ENCODE measurements at regions not wholly inside any gene's neighbourhood (a gene's known extent, or its start where the extent isn't known, plus 50 kb on each side); places are given as distances from the start of the nearest gene placed in this dataset.
"Not testable (repeated sequence)": the region's sequence is repeated elsewhere in the genome, so short reads cannot be mapped to it uniquely, and the experiment has no call there.

DNA sequence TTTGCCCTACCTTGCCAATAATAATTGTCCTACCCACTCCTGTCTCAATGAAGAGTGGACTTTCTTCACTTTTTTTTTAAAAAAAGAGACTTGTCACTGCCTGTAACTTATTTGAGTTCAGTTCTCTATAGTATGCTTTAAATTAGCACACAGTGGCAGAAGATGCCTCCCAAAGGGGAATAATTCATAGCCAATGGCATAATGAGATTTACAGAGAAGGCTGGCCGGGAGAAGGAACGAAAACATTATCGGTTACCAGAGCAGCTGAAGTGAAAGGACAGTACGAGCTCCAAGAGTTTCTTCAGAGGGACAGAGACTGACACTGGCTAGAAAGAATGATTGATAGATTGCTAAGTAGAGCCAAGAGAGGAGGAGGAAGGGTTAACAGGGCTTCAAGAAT, 356.3 kb downstream of the EMP1 start:
- no peak for DNase-seq

DNA sequence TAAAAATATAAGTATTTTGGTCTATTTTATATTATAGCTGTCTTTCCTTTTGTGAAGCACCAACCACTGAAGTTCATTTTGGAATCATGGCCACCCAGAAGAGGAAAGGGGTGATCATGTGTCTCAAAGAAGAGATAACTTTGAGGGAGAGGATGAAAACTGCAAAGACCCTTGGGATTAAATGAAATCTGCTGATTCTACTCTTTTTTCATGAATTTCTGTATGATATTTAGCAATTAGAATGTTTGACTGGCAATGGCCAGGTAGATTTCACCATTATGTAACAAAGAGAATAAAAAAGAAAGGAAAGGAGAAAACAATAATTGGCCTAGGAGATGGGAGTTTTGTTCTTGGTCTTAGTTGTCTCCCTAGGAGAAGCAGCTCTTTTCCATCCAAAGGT, 350.8 kb downstream of the EMP1 start:
- no peak for DNase-seq

DNA sequence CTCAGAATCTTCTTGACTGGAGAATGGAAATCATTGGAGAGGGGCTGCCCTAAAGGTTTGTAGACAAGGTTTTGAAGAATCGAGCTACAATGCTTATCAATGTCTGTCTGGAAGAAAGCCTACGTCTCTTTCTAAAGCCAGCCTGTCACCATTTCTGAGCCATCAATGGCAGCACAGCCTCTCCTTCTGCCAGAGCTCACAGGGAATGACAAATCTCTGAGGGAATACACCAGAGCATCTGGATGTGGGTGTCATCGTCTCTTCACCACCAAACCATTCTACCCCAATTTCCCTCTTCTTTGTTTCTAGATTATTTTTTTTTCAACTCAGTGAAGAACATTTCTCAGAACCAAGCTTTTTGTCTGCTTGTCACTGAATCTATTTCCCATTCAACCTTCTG, 349.7 kb downstream of the EMP1 start:
- no peak for DNase-seq

DNA sequence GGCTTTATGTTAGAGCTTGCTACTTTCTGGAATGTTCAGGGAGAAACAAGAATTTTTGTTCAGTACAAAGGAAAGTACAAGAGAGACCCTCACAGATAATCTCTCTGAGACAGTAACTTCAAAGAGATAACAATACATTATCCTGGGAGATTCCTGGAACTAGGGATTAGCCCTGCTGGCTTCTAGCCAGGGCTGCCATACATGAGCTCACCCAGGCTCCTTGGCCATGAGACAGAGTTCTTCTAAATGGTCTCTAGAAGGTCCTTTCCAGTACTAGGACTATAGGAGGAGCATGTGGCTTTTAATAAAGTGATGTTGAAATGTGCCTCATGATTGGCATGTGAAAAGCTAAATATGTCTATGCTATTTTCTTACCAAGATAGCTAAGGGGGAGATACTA, 342.5 kb downstream of the EMP1 start:
- DNase-seq = no peak

DNA sequence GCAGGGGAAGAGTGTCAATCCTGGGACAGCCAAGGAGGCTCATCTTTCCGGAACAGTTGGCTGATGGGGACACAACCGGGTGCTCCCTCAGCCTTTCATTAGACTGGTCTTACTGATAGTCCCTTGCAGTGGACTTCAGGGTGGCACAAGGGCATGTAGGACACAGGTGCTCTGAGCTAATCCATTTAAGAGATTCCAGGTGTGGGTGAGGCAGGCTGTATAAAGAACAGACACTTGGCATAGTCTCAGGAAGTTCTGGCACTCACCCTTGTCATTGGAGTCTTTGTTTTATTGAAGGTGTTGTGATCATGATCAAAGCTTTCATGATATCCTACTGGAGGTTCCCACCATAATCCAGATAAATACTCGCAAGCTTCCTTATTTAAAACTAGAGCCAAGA, 341.6 kb downstream of the EMP1 start:
- no peak for DNase-seq

DNA sequence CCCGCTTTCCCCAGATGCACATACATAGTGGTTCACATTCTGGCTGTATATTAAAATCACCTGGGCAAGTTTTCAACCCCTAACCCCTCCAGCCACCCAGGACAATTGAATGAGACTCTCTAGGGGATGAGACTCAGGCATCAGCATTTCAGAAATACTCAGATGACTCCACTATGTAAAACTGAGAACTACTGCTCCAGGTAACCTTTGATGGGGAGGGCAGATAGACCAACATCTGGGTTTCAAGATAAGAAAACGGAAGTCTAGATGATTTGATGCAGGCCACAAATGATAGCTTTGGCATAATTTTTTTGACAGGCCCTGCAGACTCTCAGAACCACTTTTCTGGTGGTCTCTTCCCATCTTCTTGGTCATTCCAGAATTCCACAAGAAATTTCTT, 341.1 kb downstream of the EMP1 start:
- no peak for DNase-seq

DNA sequence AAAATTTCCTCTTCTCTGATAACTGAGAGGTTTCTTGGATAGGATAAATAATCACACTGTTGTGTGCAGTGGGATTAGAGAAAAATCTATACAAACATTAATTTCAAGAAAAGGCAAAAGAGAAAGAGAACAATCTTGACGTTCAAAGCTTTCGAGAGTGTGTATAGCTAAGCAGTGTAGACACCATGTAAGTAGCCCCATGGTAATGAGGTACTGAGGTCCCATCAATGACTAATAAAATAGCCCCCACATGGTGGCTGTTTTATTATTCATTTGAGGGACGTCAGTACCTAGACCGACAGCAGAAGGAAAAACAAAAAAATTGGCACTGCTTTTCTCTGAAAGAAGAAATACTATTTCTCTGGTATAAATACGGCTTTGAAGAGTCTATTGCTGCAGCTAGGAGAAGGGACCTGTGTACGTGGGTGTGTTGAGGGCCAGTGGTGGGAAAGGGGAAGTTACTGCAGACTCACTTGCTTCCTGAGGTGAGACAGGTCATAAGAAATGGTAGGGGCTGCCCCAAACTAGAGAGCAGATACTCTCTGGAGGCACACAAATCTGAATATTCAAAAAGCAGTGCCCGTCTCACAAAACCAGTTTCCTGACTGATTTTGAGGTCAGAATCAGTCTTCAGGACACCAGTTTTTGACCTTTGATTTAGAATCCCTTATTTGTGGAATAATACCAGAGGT, 339.8 kb downstream of the EMP1 start:
- no peak for DNase-seq

DNA sequence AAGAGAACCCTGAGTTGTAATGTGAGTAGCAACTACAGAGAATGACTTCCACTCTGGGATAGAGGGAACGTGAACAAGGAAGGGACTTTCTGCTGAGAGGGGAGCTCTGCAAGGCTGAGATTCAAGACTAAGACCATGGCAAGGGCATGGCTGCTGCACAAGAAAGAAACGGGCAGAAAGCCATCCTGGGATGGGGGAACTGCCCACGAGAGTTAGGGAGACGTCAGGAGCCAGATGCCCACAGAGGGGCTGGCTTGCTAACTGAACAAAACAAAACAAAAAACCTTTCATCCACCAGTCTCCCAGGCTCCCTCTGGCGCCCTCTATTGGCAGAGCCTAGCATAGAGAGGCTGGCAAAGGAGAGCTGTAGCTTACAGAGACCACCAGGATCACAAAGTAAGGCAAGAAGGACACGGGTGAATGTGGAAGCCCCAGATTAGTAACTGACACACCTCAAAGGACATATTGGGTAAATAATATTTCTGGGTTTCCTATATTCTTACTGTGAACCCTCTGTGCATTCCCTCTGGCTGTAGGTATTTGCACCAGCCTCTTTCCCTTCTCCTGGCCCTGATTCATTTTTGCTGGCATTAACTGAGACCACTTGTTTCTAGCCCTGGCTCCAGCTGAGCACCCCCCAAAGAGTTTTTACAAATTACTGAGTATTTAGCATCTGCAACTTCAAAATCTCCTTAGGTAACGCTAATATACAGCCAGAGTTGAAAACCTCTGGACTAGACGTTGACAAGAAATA, 338.3 kb downstream of the EMP1 start:
- peak; percentile 82 for DNase-seq

DNA sequence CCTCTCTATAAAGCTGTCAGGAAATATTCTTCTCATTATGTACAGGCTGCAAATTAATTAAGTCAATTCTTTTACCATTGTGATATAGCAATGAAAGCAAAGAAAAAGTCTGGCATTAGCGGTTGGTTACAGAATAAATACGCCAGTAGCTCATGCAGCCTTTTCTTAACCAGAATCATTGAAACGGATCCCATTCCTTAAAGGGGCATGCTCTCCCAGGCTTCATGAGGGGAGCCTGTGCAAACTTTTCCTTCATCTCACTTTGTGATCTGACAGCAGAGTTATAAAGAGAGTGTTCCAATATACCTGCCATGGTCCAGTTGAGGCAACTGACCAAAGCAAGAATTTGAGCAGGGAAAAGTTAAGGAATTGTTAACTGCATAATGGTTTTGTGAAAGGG, 337.7 kb downstream of the EMP1 start:
- DNase-seq = peak; percentile 12

DNA sequence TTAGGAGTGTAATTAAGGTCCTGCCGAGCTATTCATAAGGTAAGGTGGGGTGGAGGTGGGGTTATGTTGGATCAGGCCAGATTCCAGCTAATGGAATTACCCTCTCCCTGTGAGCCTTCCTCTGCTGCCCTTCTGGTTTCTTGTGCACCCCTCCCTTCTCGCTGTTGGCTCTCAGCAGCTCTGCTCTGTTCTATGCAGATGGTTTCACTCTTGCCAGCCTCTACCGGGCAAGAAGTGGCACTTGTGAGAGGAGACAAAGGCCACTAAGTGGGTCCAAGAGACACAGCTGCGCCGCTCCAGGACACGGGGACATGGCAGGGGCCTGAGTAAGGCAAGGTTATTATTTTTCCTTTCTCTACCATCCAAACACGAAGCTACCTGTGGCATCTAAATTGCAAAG, 334.4 kb downstream of the EMP1 start:
- no peak for DNase-seq

DNA sequence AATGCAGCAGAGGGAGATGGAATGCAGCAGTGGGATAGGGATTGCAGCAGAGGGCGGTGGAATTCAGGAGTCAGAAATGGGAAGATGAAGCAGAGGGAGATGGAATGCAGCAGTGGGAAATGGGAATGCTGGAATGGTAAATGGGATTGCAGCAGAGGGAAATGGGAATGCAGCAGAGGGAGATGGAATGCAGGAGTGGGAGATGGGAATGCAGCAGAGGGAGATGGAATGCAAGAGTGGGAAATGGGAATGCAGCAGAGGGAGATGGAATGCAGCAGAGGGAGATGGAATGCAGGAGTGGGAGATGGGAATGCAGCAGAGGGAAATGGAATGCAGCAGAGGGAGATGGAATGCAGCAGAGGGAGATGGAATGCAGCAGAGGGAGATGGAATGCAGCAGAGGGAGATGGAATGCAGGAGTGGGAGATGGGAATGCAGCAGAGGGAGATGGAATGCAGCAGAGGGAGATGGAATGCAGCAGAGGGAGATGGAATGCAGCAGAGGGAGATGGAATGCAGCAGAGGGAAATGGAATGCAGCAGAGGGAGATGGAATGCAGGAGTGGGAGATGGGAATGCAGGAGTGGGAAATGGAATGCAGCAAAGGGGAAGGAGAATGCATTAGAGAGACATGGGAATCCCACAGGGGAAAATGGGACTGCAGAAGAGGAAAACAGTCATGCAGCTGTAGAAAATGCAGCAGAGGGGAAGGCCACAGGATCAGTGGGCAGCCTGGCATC, 329.8 kb downstream of the EMP1 start:
- DNase-seq = not testable (repeated sequence)

DNA sequence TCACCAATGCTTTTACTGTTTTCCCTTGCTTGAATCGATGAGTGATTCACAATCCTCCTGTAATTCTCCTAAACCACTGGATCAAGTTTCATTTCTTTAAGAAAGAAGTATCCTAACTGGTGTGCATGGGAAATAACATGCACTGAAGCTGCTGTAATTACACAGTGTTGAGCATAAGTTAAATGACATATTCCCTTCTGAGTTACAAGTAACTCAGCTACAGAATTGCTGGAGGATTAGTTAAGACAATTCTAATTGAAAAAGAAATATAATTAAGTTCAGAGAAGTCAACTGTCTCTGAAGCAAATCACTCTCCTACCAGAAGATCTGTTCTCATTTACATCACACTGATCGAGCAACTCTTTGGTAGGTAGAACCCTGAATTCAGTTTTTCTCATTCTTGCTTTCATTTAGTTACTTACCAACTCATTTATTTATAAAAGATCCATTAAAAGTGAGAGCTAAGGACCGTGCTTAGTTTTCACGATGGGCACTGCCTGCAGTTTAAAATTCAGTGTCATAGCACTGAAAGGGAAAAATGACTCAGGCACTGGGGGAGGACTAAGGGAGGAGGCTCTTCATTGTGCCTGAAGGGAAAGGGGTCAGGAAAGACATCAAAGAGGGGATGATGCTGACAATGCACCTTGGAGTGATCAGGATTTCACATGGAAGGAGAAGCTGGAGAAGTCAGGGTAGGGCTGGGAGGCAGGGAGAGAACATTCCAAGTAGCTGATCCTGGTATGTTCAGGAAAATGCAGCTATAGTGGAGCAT, 327.2 kb downstream of the EMP1 start:
- DNase-seq = no peak

DNA sequence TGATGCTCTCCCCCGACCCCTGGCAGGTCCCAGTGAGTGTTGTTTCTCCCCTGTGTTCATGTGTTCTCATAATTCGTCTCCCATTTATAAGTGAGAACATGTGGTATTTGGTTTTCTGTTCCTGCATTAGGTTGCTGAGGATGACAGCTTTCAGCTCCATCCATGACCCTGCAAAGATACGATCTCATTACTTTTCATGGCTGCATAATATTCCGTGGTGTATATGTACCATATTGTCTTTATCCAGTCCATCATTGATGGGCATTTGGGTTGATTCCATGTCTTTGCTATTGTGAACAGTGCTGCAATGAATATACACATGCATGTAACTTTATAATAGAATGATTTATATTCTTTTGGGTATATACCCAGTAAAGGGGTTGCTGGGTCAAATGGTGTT, 321.5 kb downstream of the EMP1 start:
- not testable (repeated sequence) for DNase-seq

DNA sequence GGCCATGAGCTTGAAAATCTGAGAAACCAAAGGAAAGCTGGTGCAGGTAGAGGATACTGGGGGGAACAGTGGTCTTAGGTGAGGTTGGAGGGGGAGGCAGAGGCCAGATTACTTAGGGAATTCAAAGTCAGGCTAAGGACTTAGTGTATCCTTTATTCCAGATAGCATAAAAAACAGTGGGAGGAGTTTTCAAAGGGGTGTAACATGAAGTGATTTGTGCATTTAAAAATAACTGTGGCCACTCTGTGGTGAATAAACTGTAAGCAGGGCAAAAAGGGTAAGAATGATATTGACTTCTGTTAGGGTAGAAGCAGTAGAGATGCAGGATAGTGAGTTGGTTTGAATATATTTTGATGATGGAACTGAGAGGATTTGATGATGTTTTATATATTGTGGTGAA, 313.2 kb downstream of the EMP1 start:
- no peak for DNase-seq

DNA sequence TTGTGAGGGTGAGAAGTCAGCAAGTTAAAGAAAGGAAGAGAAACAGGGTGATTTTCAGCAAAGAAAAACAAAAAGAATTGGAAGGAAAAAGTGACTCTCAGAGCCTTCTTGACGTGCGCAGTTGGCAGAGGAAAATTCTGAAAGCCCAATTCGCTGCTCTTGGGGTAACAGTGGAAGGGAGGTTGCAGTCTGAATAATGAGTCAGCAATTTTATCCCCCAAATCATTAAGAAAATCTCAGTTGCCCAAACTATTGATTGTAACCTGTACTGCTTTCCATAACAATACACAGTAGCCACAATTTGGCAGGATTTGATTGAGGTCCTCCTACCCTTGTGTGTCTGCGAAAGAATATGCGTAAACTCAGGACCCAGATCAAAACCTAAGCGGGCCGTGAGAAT, 309.1 kb downstream of the EMP1 start:
- no peak for DNase-seq

DNA sequence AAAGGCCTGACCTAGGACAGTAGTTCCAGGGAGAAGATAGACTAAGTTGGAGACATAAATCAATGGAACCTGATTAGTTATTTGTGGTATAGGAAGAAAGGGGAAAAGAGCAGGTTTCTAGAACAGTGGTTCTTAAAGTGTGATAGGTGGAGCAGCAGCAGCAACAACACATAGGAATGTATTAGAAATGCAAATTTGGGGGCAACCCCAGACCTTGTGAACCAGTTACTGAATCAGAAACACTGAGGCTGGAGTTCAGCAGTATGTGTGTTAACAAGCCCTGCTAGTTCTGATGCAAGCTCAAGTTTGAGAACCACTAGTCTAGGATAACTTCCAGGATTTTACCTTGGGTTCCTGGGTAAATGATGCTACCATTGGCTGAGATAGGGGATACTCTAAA, 308.7 kb downstream of the EMP1 start:
- no peak for DNase-seq

DNA sequence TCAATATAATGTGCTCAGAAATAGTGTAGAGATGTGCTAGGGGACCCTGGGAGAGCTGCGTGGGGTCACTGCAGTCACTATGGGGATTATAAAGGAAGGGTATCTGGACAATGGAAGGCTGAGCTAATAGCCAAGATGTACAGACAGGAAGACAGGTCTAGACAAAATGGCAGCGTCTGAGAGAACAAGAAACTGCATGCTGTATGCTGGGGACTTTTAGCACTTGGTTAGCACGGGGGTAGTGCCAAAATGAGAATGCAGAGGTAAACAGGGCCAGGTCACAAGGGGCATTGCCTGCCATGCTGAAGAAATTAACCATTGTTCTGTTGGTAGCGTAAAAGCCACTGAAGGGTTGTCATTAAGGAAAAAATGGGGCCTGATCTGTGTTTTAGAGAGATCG, 308.2 kb downstream of the EMP1 start:
- DNase-seq = no peak

DNA sequence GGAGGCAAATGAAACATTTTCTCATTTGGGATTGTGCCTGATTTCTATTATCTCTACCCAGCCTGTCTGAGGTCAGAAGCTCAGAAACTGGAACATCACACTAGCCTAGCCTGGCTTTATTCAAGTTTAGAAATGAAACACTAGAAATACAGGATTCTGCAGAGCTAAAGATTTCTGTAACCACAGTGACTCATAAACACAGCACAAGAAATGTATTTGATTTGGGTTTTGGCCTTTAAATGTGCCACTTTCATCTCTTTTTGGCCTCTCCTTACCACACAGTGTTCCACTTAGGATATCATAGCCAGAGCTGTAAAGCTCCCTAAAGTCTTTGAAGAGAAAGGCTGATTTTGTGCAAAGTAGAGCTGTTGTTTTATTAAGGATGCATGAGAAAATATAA, 307.5 kb downstream of the EMP1 start:
- DNase-seq = no peak

DNA sequence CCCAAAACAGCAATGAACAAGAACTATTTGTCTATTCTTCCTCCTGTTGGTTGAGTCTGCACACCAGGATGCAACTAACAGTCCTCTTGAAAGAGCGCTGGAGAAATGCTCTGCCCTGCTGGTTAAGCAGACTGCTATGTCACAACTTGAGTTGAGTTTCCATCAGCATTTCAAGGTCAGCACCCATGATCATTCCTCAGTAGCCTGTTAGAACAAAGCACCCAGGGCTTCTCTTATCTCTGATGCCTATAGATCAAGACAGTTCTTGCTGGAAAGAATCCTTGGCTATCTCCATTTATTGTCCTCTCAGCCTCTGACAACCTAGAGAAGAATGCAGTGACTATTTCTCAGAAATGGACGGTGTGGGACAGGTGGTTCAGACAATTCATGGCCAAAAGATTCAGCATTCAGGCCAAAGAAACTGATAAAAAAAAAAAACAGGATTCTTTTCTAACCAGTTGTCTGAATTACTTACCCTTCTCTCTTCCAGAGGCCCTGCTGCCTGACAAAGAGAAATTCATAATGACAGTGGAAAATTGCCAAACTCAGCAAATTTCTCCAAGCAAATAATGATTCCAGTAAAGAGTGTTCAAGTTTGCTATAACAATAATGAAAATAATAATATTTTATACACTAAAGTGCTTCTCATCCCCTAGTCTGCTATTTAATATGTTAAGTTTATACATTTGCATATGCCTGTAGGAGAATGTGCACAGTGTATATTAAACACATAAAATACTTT, 306.7 kb downstream of the EMP1 start:
- DNase-seq = no peak

DNA sequence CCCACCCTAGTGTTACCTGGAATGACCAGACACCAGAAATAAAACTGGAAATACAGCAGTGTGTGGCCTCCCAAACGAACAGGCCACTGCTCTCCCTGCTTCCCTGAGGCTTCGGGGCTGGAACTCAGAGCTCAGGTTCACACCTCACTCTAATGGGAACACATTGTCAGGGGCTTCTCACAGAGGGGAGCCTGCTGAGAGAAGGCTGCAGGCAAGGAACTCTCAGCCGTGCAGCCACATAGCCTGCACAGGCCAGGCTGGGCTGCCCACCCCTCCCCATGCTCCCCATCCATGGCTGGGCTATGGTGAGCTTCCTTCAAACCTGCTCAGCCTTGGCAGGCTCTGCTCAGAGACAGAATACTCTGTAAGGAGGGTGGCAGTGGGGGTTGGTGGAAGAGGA, 302.5 kb downstream of the EMP1 start:
- DNase-seq = no peak

DNA sequence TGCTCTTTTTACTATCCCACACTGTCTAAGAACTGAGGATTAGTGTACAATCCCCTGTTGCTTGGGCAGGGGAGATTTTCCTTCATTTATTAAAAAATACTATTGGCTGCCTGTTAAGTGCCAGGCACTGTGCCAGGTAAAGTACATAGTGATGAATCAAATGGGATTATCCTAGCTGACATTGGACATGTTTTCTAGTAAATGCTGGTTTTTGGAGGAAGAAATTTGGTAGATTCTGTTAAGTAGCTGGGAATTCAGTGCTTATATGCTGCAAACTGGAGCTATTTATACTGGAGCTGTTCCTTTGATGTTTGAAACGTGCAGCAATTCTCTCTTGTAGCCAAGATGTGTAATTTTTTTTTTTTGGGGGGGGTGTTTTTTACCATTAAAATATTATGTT, 299.6 kb downstream of the EMP1 start:
- DNase-seq = no peak

DNA sequence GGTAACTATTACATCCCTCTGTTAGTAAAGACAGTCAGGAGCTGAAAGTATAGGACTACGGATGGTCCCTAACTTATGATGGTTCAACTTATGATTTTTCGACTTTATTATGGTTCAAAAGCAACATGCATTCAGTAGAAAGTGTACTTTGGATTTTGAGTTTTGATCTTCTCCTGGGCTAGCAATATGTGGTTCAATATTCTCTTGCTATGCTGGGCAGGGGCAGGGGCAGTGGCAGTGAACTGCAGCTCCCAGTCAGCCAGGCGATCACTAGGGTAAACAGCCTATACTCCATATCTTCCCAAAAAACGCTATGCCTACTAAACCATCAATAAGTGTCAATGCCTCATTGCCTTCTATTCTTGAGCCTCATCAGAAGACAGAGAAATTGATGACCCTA, 292.7 kb downstream of the EMP1 start:
- no peak for DNase-seq

DNA sequence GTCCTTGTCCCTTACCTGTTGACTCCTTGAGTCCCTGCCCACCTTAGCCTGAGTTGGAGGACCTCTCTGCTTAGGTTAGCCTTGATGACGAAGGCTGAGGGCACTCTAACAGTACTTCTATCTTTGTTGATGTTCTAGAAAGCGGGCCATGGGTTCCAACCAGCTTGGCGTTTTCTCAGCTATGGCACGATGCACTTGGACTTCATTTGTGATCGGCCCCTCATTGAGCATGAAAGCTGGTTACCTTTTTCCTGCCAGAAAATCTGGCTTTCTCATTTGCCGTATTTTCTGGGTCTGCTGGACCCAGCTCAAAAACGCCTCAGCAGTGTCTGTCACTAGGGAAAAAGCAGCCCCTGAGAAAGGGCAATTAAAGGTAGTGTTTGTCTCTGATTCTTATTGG, 290.8 kb downstream of the EMP1 start:
- DNase-seq = no peak
